ENCODE measurements at regions not wholly inside any gene's neighbourhood (a gene's known extent, or its start where the extent isn't known, plus 50 kb on each side); places are given as distances from the start of the nearest gene placed in this dataset.
"Not testable (repeated sequence)": the region's sequence is repeated elsewhere in the genome, so short reads cannot be mapped to it uniquely, and the experiment has no call there.

- no peak for DNase-seq
These were observed 246.4 kb downstream of the ZNF674 start for GRCh38 chrX:46298821-46299220.

GRCh38 chrX:46295963-46296362 is 249.3 kb downstream of the ZNF674 start:
- no peak for DNase-seq

GRCh38 chrX:46294234-46294633 is 251.0 kb downstream of the ZNF674 start:
- DNase-seq = no peak

- peak; percentile 24 for DNase-seq
These were observed 265.3 kb downstream of the ZNF674 start for GRCh38 chrX:46279925-46280313.

- peak; percentile 37 for DNase-seq
These were observed 265.9 kb downstream of the ZNF674 start for GRCh38 chrX:46279214-46279924.

GRCh38 chrX:46278572-46278971 is 266.6 kb downstream of the ZNF674 start:
- no peak for DNase-seq

- DNase-seq = peak; percentile 77
These were observed 276.8 kb downstream of the ZNF674 start for GRCh38 chrX:46268412-46268811.

GRCh38 chrX:46263494-46263893 is 281.7 kb downstream of the ZNF674 start:
- DNase-seq = no peak

GRCh38 chrX:46262304-46262703 is 282.9 kb downstream of the ZNF674 start:
- DNase-seq = peak; percentile 25

- no peak for DNase-seq
These were observed 284.7 kb downstream of the ZNF674 start for GRCh38 chrX:46260499-46260898.

- DNase-seq = no peak
These were observed 286.9 kb downstream of the ZNF674 start for GRCh38 chrX:46258356-46258755.

GRCh38 chrX:46257451-46257879 is 287.8 kb downstream of the ZNF674 start:
- DNase-seq = no peak

- peak; percentile 17 for DNase-seq
These were observed 288.3 kb downstream of the ZNF674 start for GRCh38 chrX:46256875-46257274.

GRCh38 chrX:46255046-46255445 is 290.2 kb downstream of the ZNF674 start:
- DNase-seq = no peak

- no peak for DNase-seq
These were observed 290.6 kb downstream of the ZNF674 start for GRCh38 chrX:46254641-46255040.

- no peak for DNase-seq
These were observed 293.5 kb downstream of the ZNF674 start for GRCh38 chrX:46251755-46252154.

- no peak for DNase-seq
These were observed 295.1 kb downstream of the ZNF674 start for GRCh38 chrX:46250151-46250550.

GRCh38 chrX:46247456-46247855 is 297.8 kb downstream of the ZNF674 start:
- DNase-seq = no peak

GRCh38 chrX:46244451-46244850 is 300.8 kb downstream of the ZNF674 start:
- DNase-seq = no peak

GRCh38 chrX:46236411-46236810 is 308.8 kb downstream of the ZNF674 start:
- no peak for DNase-seq

- no peak for DNase-seq
These were observed 309.4 kb downstream of the ZNF674 start for GRCh38 chrX:46235778-46236177.

GRCh38 chrX:46234775-46235174 is 310.4 kb downstream of the ZNF674 start:
- no peak for DNase-seq

- DNase-seq = no peak
These were observed 316.8 kb downstream of the ZNF674 start for GRCh38 chrX:46228389-46228788.

- DNase-seq = no peak
These were observed 318.8 kb downstream of the ZNF674 start for GRCh38 chrX:46226422-46226821.

- DNase-seq = not testable (repeated sequence)
These were observed 321.7 kb downstream of the ZNF674 start for GRCh38 chrX:46223499-46223898.

Measured in hematopoietic multipotent progenitor cell treated with erythropoietin and hydrocortisone succinate and interleukin-3 and kit ligand, for 4 days (in vitro differentiated cells).